ENCODE measurements at regions not wholly inside any gene's neighbourhood (a gene's known extent, or its start where the extent isn't known, plus 50 kb on each side); places are given as distances from the start of the nearest gene placed in this dataset.

DNA sequence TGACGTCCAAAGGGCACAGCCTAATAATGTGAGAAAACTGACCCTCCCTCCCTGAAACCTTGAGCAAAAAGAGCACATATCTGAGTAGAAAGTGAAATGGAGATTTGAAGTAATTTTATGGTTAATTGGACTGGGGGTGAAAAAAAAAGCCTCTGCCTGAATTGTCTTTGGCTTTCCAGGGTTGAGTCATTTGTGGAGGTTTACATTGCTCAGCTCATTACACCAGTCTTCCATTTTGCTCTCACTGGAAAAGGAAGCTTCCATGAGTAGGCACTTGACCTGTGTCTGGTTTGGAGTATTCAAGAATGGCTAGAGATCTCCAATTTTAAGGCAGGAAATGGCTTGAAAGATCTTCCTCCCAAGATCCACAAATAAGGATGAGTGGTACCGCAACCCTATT is 273.9 kb downstream of the PDCD6IP start:
- Histone ChIP-seq H3K4me3 (ENCODE audit: low read depth in 2 of 2, low read length in 2 of 2) (no peak overlapping the region), H3K27ac (ENCODE audit: low read length) (no peak overlapping the region), H3K9me3 (ENCODE audit: control insufficient read depth, insufficient read depth, low read depth, low read length) (no peaks in the 10 kb centered on the region), H3K36me3 (ENCODE audit: control insufficient read depth, insufficient read depth, low read length) (no peaks in the 10 kb centered on the region), H3K27me3 (ENCODE audit: control insufficient read depth, insufficient read depth, low read length) (no peaks in the 10 kb centered on the region), H3K4me1 (ENCODE audit: control insufficient read depth, insufficient read depth, low read length) (no peaks in the 10 kb centered on the region)
- CTCF ChIA-PET, result no interaction called here
- intact Hi-C loops (cut with micrococcal nuclease; ENCODE audit: unreplicated experiment), result no loop called here
- POLR2A ChIA-PET, result no interaction called here
- TF ChIP-seq TCF7L2 (IDR thresholded peaks at IDR 0.05; ENCODE audit: low read depth, low read length) (no peak), POLR2AphosphoS5 (IDR thresholded peaks at IDR 0.05; ENCODE audit: low read depth, low read length) (no peak), SIN3A (IDR thresholded peaks at IDR 0.05; ENCODE audit: borderline replicate concordance, insufficient read depth, low read depth, low read length) (no peak)
- TF ChIP-seq, protein P1, sequence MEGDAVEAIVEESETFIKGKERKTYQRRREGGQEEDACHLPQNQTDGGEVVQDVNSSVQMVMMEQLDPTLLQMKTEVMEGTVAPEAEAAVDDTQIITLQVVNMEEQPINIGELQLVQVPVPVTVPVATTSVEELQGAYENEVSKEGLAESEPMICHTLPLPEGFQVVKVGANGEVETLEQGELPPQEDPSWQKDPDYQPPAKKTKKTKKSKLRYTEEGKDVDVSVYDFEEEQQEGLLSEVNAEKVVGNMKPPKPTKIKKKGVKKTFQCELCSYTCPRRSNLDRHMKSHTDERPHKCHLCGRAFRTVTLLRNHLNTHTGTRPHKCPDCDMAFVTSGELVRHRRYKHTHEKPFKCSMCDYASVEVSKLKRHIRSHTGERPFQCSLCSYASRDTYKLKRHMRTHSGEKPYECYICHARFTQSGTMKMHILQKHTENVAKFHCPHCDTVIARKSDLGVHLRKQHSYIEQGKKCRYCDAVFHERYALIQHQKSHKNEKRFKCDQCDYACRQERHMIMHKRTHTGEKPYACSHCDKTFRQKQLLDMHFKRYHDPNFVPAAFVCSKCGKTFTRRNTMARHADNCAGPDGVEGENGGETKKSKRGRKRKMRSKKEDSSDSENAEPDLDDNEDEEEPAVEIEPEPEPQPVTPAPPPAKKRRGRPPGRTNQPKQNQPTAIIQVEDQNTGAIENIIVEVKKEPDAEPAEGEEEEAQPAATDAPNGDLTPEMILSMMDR (IDR thresholded peaks at IDR 0.05), result no peak
- TF ChIP-seq, protein P2, sequence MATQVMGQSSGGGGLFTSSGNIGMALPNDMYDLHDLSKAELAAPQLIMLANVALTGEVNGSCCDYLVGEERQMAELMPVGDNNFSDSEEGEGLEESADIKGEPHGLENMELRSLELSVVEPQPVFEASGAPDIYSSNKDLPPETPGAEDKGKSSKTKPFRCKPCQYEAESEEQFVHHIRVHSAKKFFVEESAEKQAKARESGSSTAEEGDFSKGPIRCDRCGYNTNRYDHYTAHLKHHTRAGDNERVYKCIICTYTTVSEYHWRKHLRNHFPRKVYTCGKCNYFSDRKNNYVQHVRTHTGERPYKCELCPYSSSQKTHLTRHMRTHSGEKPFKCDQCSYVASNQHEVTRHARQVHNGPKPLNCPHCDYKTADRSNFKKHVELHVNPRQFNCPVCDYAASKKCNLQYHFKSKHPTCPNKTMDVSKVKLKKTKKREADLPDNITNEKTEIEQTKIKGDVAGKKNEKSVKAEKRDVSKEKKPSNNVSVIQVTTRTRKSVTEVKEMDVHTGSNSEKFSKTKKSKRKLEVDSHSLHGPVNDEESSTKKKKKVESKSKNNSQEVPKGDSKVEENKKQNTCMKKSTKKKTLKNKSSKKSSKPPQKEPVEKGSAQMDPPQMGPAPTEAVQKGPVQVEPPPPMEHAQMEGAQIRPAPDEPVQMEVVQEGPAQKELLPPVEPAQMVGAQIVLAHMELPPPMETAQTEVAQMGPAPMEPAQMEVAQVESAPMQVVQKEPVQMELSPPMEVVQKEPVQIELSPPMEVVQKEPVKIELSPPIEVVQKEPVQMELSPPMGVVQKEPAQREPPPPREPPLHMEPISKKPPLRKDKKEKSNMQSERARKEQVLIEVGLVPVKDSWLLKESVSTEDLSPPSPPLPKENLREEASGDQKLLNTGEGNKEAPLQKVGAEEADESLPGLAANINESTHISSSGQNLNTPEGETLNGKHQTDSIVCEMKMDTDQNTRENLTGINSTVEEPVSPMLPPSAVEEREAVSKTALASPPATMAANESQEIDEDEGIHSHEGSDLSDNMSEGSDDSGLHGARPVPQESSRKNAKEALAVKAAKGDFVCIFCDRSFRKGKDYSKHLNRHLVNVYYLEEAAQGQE (IDR thresholded peaks at IDR 0.05; ENCODE audit: insufficient read depth in 1 of 2, low read depth in 2 of 2, low read length in 1 of 2), result no peak
- in situ Hi-C loops (cut with HindIII; ENCODE audit: low pct_unique_long_range_greater_than_20kb, low sequenced_read_pairs), result no loop called here
- DNase-seq (ENCODE audit: low read depth, low spot score) (no peak), ATAC-seq (no peak)
- BruUV-seq (replicated peaks), result no TSS peak

DNA sequence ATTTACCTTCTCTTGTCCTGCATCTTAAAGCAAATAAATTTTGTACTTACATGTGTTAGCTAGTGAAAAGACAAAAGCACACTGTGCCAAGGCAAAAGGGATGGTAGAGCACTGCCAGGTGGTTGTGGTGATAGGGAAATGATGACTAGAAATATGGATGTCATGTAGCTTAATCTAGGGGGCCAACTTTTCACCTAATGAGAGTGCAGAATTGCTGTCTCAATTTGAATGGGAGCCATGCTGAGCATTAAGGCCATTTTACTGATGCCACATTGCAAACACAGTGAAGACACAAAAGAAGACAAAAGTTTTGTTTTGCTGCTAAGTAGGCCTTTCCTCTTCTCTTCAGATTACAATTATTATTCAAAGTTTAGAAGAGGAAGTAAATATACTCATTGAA is 274.7 kb downstream of the PDCD6IP start:
- in situ Hi-C loops (cut with HindIII; ENCODE audit: low pct_unique_long_range_greater_than_20kb, low sequenced_read_pairs), result no loop called here
- no TSS peak for BruUV-seq (replicated peaks)
- TF ChIP-seq TCF7L2 (IDR thresholded peaks at IDR 0.05; ENCODE audit: low read depth, low read length) (no peak), POLR2AphosphoS5 (IDR thresholded peaks at IDR 0.05; ENCODE audit: low read depth, low read length) (no peak), SIN3A (IDR thresholded peaks at IDR 0.05; ENCODE audit: borderline replicate concordance, insufficient read depth, low read depth, low read length) (no peak)
- TF ChIP-seq, protein P1 (IDR thresholded peaks at IDR 0.05), result no peak
- TF ChIP-seq, protein P2 (IDR thresholded peaks at IDR 0.05; ENCODE audit: insufficient read depth in 1 of 2, low read depth in 2 of 2, low read length in 1 of 2), result no peak
- no peaks in the 10 kb centered on the region for H3K4me1 ChIP-seq (ENCODE audit: control insufficient read depth, insufficient read depth, low read length)
- DNase-seq (ENCODE audit: low read depth, low spot score) (no peak), ATAC-seq (no peak)
- CTCF ChIA-PET, result no interaction called here
- no peaks in the 10 kb centered on the region for H3K27me3 ChIP-seq (ENCODE audit: control insufficient read depth, insufficient read depth, low read length)
- H3K36me3 ChIP-seq (ENCODE audit: control insufficient read depth, insufficient read depth, low read length), result no peaks in the 10 kb centered on the region
- POLR2A ChIA-PET, result no interaction called here
- no peaks in the 10 kb centered on the region for H3K9me3 ChIP-seq (ENCODE audit: control insufficient read depth, insufficient read depth, low read depth, low read length)
- intact Hi-C loops (cut with micrococcal nuclease; ENCODE audit: unreplicated experiment), result no loop called here
- no peak overlapping the region for H3K27ac ChIP-seq (ENCODE audit: low read length)
- no peak overlapping the region for H3K4me3 ChIP-seq (ENCODE audit: low read depth in 2 of 2, low read length in 2 of 2)
